ENCODE measurements at regions not wholly inside any gene's neighbourhood (a gene's known extent, or its start where the extent isn't known, plus 50 kb on each side); places are given as distances from the start of the nearest gene placed in this dataset.

- TF ChIP-seq ZNF592 (IDR thresholded peaks at IDR 0.05) = no peak
- TF ChIP-seq FOXJ2 (tag; IDR thresholded peaks at IDR 0.05) = no peak
- TF ChIP-seq GTF2E2 (tag; IDR thresholded peaks at IDR 0.05) = no peak
- TF ChIP-seq RUNX1 (IDR thresholded peaks at IDR 0.05; ENCODE audit: low read depth) = no peak
- TF ChIP-seq IRF2 (CRISPR knock-in tag; IDR thresholded peaks at IDR 0.05) = no peak
- peak in 1 of 2 experiments; percentile 47; a peak in 1 of 3 replicates for TF ChIP-seq CBX3 (IDR thresholded peaks at IDR 0.05; ENCODE audit: borderline replicate concordance in 1 of 2, low read length in 2 of 2)
- no peak for TF ChIP-seq NONO (IDR thresholded peaks at IDR 0.05; ENCODE audit: low read depth in 2 of 2, low read length in 1 of 2)
- 0 out of 2 replicates have a peak, but pooled peaks have one; percentile 40 for TF ChIP-seq TRIM28 (IDR thresholded peaks at IDR 0.05)
- TF ChIP-seq ZFP36 (IDR thresholded peaks at IDR 0.05; ENCODE audit: low read depth, low read length, partially characterized antibody) = peak; percentile 88
- TF ChIP-seq XRCC3 (IDR thresholded peaks at IDR 0.05) = no peak
- TF ChIP-seq PHB (CRISPR knock-in tag; IDR thresholded peaks at IDR 0.05) = no peak
- no peak for TF ChIP-seq SMAD1 (IDR thresholded peaks at IDR 0.05; ENCODE audit: low read depth, low read length, partially characterized antibody)
- TF ChIP-seq TCFL5 (CRISPR knock-in tag; conservative IDR thresholded peaks at IDR 0.05) = no peak
- TF ChIP-seq ZHX1 (conservative IDR thresholded peaks at IDR 0.05; ENCODE audit: low read length) = no peak
- TF ChIP-seq SREBF2 (CRISPR knock-in tag; IDR thresholded peaks at IDR 0.05) = no peak
Observed at GRCh38 chr6:140627002-140627401, 1252.6 kb upstream of the CITED2 start (continued).

Measured in K562 (cell line).